Gastrocnemius medialis (tissue), 4 donors: ENCODE measurements at regions not wholly inside any gene's neighbourhood (a gene's known extent, or its start where the extent isn't known, plus 50 kb on each side); places are given as distances from the start of the nearest gene placed in this dataset.

ENCODE experiments used
- CTCF ChIP-seq, 5 experiments: fragments of 450-650 bp in 3 of 5; fragments of 200-600 bp in 2 of 5; sonication (generic) in 2 of 5; IDR thresholded peaks in 4 of 5; conservative IDR thresholded peaks in 1 of 5; 1 replicate in 4 of 5; 2 replicates in 1 of 5; pipeline ENCODE4 v1.5.1; 2016 to 2019; ENCODE audit warnings: antibody characterized with exemption in 5 of 5, mild to moderate bottlenecking in 3 of 5, moderate library complexity in 3 of 5
- POLR2A ChIP-seq, 2 donors: fragments of 450-650 bp; IDR thresholded peaks; one replicate each; pipeline ENCODE4 v1.6.1; 2017; ENCODE audit warnings: antibody characterized with exemption in 2 of 2, mild to moderate bottlenecking in 2 of 2, moderate library complexity in 2 of 2

- TF ChIP-seq CTCF (IDR thresholded peaks at IDR 0.05 in 4 of 5, conservative IDR thresholded peaks at IDR 0.05 in 1 of 5) (no peak), POLR2A (IDR thresholded peaks at IDR 0.05) (no peak)
Observed at GRCh38 chr13:97715763-97716162, 237.7 kb upstream of the IPO5 start.
